ENCODE measurements at regions not wholly inside any gene's neighbourhood (a gene's known extent, or its start where the extent isn't known, plus 50 kb on each side); places are given as distances from the start of the nearest gene placed in this dataset.

DNA sequence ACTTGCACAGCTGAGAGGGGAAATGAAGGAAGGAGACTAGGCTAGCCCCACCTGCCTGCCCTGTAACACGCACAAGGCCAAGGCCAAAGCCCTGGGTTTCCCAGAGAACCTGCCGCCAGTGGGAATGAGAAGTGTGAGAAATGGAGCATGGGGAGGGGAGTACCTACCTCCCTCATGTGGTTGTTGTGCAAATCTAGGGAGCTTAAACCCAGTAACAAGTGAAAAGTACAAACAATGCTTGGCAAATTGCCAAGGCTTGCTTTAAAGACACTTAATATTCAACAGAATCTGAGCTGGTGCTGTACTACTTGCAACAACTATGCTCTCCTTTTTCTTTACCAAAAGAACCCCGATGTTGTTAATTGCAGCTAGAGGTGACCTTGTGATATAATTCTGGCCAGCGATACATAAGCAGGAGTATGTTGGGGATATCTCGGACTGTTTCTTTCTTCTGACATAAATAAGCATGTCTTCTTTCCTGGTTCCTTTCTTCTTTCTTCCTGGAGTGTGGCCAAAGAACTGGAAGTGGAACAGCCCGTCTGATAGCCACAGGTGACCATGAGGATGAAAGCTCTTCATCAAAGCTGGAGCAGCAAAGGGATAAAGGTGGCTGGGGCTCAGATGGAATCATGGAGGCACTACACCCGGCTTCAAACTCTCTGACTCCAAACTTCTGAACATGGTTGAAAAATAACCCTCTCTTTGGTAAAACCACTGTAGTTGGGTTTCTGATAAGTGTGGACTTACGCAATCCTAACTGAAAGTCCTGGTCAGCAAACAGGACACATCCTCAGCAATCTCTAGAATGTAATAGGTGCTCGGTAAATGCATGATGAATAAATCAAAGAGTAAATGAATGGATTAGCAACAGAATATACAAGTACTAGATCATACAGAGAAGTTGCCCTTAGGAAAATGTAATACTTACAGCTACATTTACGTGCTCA lies 207.9 kb downstream of the NUAK1 start:
- no peak for DNase-seq (ENCODE audit: extremely low spot score)
- ChIA-PET CTCF (no interaction called here), POLR2A (no interaction called here)
- TF ChIP-seq ELF4 (IDR thresholded peaks at IDR 0.05) (no peak), SUZ12 (IDR thresholded peaks at IDR 0.05) (no peak), NFRKB (IDR thresholded peaks at IDR 0.05) (no peak), HDGF (IDR thresholded peaks at IDR 0.05; ENCODE audit: borderline replicate concordance) (no peak), FOXK2 (IDR thresholded peaks at IDR 0.05) (no peak), ZNF384 (IDR thresholded peaks at IDR 0.05) (no peak), TARDBP (IDR thresholded peaks at IDR 0.05) (no peak), ARNT (IDR thresholded peaks at IDR 0.05) (no peak), L3MBTL2 (conservative IDR thresholded peaks at IDR 0.05) (no peak), SP1 (IDR thresholded peaks at IDR 0.05) (no peak)
- TF ChIP-seq, protein P1, sequence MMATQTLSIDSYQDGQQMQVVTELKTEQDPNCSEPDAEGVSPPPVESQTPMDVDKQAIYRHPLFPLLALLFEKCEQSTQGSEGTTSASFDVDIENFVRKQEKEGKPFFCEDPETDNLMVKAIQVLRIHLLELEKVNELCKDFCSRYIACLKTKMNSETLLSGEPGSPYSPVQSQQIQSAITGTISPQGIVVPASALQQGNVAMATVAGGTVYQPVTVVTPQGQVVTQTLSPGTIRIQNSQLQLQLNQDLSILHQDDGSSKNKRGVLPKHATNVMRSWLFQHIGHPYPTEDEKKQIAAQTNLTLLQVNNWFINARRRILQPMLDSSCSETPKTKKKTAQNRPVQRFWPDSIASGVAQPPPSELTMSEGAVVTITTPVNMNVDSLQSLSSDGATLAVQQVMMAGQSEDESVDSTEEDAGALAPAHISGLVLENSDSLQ (IDR thresholded peaks at IDR 0.05) = no peak

DNA sequence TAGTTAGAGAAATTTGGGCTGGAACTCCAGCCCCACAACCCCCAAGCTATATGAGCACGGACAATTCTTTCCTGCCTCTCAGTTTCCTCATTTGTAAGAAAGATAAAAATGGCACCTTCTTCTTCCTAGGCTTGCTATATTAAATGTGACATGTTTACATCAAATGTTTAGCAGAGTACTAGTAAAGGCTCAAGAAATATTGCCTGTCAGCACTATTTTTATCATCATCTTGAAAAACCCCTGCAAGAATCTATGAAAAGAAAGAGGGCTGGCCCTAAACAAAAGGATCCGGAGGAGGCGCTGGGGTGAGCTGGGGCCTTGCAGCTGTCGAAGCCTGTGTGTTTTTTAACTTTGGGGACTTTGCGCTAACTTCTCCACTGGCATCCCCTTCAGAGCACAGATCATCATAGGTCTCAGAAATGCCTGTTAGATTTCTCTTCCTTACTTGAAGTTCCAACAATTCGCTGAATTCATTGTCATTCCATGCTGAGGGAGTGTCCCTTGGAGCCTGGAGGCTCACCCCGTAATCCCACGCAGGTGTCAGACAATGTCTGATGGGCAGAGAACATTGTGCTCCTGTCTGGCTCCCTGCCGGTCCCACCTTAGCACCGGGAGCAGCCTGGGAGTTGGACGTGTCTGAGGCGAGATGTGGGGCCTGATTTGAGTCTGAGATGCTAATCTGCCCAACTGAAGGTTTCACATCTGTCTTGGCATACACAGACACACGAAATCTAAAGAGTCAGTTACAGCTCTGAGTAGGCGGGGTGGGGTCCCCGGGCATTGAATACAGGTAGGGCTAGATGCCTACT lies 206.8 kb downstream of the NUAK1 start:
- POLR2A ChIA-PET = no interaction called here
- TF ChIP-seq, protein P1 (IDR thresholded peaks at IDR 0.05) = no peak
- TF ChIP-seq FOXA1 (IDR thresholded peaks at IDR 0.05) (no peak), L3MBTL2 (conservative IDR thresholded peaks at IDR 0.05) (no peak), CTBP1 (IDR thresholded peaks at IDR 0.05; ENCODE audit: borderline replicate concordance) (no peak), SUZ12 (IDR thresholded peaks at IDR 0.05) (no peak), FOXM1 (IDR thresholded peaks at IDR 0.05; ENCODE audit: borderline replicate concordance) (no peak), SP1 (IDR thresholded peaks at IDR 0.05) (no peak), TARDBP (IDR thresholded peaks at IDR 0.05) (no peak), ARNT (IDR thresholded peaks at IDR 0.05) (no peak), ELF4 (IDR thresholded peaks at IDR 0.05) (no peak), LEF1 (IDR thresholded peaks at IDR 0.05; ENCODE audit: borderline replicate concordance) (no peak), NFRKB (IDR thresholded peaks at IDR 0.05) (no peak), HDGF (IDR thresholded peaks at IDR 0.05; ENCODE audit: borderline replicate concordance) (no peak), BHLHE40 (IDR thresholded peaks at IDR 0.05; ENCODE audit: borderline replicate concordance) (no peak), ZNF384 (IDR thresholded peaks at IDR 0.05) (no peak), FOXK2 (IDR thresholded peaks at IDR 0.05) (no peak)
- CTCF ChIA-PET = no interaction called here
- DNase-seq (ENCODE audit: extremely low spot score) = no peak

DNA sequence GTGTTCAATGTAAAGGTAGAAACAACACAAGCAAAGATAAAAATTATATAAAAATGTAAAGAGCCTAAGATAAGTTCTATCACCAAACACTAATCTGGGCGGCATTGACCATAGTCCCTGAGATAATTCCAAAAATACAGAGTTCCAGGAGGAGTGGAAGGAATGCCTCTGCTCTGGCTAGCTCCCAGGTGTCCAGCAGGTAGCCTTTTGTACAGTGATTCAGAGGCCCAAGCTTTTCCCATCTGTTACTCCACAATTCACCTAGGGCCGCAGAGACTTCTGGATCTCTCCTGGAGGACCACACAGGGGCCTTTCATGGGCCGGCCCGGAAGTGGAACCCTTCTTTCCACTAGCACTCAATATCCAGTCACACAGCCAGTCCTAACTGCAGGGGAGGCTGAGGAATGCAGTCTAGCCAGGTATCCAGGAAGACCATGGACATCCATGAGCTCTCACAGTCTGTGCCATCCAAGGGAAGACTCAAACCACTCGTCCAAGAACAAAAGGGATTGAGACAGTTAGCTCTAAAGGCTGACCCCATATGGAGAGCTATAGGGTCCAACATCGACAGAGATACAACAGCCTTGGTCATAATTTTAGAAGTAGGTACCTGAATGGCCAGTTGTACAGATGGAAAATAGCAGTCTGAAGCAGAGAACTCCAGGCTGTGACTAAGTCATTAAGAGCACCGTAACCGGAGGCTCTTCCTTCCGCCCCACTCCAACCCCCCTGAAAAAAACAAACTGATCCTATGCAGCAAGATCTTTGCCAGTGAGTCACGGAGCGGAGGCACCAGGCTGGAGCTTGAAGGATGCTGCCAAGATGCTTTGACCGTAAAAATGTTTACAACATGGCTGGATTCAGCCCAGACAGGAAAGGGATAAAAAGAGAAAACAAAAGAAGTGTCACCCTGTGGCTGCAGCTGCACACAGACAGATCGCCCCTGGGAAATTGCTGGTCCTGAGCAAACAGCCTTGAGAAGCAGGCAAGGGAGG lies 204.8 kb downstream of the NUAK1 start:
- ChIA-PET POLR2A (no interaction called here), CTCF (interaction anchor here (1.2 kb wide), 1 partner anchor 39 kb away, joined by 3 read pairs; no protein-coding TSS in a partner anchor)
- no peak for DNase-seq (ENCODE audit: extremely low spot score)
- TF ChIP-seq ARNT (IDR thresholded peaks at IDR 0.05) (no peak), SUZ12 (IDR thresholded peaks at IDR 0.05) (no peak), L3MBTL2 (conservative IDR thresholded peaks at IDR 0.05) (no peak), BHLHE40 (IDR thresholded peaks at IDR 0.05; ENCODE audit: borderline replicate concordance) (no peak), NFRKB (IDR thresholded peaks at IDR 0.05) (no peak), SP1 (IDR thresholded peaks at IDR 0.05) (no peak), FOXK2 (IDR thresholded peaks at IDR 0.05) (no peak), ELF4 (IDR thresholded peaks at IDR 0.05) (no peak), TARDBP (IDR thresholded peaks at IDR 0.05) (no peak)
- TF ChIP-seq, protein P1 (IDR thresholded peaks at IDR 0.05) = no peak

DNA sequence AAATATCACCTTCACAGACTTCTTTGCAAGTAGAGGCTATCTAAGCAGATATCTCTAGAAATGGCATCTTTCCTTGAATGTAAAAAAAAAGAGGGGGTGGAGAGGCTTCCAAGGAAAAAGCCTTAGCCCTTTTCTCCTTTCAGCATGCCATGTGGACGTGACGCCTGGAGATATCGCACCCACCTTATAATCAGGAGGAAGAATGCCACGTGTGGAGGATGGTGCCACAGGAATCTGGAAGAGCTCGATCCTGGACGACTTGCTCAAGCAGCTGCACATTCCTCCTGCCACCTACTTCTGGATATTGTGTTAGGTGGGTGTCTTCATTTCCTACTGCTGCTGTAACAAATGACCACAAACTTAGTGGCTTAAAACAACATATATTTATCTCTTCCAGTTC lies 203.6 kb downstream of the NUAK1 start:
- ChIA-PET CTCF (no interaction called here), POLR2A (no interaction called here)
- TF ChIP-seq ELF4 (IDR thresholded peaks at IDR 0.05) = no peak
- TF ChIP-seq ARNT (IDR thresholded peaks at IDR 0.05) = no peak
- TF ChIP-seq FOXM1 (IDR thresholded peaks at IDR 0.05; ENCODE audit: borderline replicate concordance) = no peak
- TF ChIP-seq, protein P1 (IDR thresholded peaks at IDR 0.05) = no peak
- TF ChIP-seq SP1 (IDR thresholded peaks at IDR 0.05) = no peak
- no peak for TF ChIP-seq FOXK2 (IDR thresholded peaks at IDR 0.05)
- TF ChIP-seq FOXA1 (IDR thresholded peaks at IDR 0.05) = no peak
- no peak for TF ChIP-seq LEF1 (IDR thresholded peaks at IDR 0.05; ENCODE audit: borderline replicate concordance)
- TF ChIP-seq CTBP1 (IDR thresholded peaks at IDR 0.05; ENCODE audit: borderline replicate concordance) = no peak
- TF ChIP-seq L3MBTL2 (conservative IDR thresholded peaks at IDR 0.05) = no peak
- TF ChIP-seq TARDBP (IDR thresholded peaks at IDR 0.05) = no peak
- TF ChIP-seq HDGF (IDR thresholded peaks at IDR 0.05; ENCODE audit: borderline replicate concordance) = no peak
- no peak for TF ChIP-seq ZNF384 (IDR thresholded peaks at IDR 0.05)
- no peak for TF ChIP-seq NFRKB (IDR thresholded peaks at IDR 0.05)
- no peak for TF ChIP-seq BHLHE40 (IDR thresholded peaks at IDR 0.05; ENCODE audit: borderline replicate concordance)
- TF ChIP-seq SUZ12 (IDR thresholded peaks at IDR 0.05) = no peak
- DNase-seq (ENCODE audit: extremely low spot score) = no peak
